HPDE6-E6E7 (cell line): ENCODE measurements at regions not wholly inside any gene's neighbourhood (a gene's known extent, or its start where the extent isn't known, plus 50 kb on each side); places are given as distances from the start of the nearest gene placed in this dataset.
"Not testable (repeated sequence)": the region's sequence is repeated elsewhere in the genome, so short reads cannot be mapped to it uniquely, and the experiment has no call there.

ENCODE experiments used
- DNase-seq: peaks from one replicate; pipeline ENCODE4 v3.0.0; 2011; ENCODE audit warnings: missing footprints; ENCODE audit errors: extremely low spot score

DNA sequence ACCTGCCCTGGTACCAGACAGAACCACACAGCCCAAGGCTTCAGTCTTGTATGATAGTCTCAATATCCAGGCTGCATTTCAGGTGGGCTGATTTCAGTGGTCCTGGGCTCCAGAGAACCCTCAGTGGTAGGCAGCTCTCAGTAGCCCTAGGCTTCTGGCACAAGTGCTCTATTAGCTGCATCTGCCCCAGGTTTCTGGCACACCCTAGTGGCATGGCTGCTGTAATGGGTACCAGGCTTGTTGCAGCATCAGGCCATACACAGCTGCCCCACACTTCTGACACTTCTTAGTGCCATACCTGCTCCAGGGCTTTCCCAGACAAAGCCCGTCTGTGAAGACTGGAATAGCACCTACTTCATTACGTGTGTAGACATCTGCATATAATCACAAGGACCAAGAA lies 1062.2 kb upstream of the EPHA6 start:
- DNase-seq: no peak

DNA sequence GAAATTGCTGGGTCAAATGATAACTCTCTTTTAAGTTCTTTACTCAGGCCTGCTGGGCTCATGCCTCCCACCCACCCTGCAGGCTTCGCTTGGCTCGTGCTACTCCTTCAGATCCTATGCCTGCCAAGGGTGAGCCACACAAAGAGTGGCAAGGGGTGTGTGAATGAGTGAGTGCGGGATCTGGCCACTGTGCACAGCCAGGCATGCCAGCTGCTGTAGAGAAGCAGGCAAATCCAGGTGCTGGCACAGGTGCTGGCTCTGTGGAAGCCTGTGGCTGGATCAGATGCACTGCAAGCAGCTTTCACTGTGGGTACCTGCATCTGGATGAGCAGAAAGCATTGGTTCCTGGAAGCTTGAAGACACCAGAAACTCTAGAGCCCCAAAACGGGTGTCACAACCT lies 1055.7 kb upstream of the EPHA6 start:
- DNase-seq: no peak

DNA sequence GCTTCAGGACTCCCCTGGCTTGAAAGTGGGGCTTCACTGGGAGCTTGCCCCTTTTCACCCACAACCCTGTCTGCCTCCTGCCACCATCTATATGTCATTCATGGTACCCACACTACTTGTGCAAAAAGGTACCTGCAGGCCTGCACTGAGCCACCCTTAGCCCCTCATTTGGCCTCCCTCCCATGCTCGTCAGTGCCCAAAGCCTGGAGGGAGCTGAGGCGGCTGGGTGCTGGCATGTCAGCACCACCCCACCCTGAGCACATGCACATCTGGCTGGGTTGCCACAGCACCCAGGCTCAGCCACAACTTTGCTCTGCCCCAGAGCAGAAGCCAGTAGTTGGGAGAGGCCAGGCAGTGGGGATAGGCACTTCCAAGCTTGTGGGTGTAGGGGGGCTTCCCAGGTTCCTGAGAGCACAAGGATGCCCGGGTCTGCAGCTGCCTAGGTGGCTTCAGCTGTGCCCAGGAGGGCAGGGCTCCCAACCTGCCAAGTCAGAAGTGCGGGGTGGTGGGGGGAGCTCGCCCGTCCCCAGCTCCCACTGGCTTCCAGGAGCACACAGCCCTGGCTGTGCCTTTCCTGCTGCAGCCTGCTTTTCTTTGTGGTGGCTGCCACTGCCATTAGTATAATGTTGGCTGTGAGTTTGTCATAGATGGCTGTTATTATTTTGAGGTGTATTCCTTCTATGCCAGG lies 1054.6 kb upstream of the EPHA6 start:
- no peak for DNase-seq

DNA sequence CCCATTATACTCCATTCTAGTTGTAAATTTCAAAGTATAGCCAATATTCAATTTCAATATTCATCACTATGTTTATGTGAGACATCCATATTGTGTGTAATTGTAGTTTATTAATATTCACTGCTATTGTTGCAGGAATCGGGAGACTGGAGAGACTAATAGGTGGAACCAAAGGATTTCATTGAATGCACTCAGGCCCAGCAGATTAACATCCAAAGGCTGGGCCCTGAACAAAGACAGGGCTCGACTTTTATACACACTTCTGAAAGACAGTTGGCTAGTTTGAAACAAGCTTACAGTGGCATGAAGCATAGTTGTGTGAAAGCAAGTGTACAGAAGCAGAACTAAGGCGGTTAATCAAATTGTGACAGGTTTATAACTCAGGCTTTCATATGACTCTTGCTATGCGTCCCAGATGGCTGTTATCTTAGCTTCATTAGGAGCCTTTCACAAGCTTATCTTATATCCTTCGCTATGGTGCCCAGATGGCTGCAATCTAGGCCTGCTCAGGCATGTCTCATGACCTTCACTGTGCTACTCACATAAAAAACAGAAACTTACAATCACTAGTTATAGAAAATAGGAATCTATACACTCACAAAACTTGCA lies 1038.8 kb upstream of the EPHA6 start:
- DNase-seq: no peak

DNA sequence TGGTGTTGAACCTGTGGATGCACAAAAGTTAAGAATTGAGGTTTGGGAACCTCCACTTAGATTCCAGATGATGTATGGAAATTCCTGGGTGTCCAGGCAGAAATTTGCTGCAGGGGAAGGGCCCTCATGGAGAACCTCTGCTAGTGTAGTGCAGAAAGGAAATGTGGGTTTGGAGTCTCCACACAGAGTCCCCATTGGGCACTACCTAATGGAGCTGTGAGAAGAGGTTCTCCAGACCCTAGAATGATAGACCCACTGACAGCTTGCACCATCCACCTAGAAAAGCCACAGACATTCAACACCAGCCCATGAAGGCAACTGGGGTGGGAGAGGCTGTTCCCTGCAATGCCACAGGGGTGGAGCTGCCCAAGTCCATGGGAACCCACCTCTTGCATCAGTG lies 1032.8 kb upstream of the EPHA6 start:
- no peak for DNase-seq

DNA sequence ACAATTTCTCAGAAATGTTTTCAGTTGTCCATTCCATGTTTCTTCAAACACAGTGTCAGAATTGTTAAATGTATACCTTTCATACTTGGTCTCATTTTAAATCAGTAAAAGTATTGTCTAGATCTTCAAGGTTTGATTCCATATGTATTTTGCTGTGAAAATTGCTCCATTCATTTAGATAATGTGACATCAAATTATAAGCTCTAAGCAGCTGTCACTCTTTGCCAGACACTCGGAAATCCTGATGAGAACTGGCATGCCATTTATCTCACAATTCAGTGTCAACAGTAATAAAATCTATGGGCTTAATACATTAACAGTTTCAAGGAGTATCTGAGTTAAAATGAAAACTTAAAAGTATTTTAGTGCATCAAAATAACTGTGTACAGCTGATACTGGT lies 1025.3 kb upstream of the EPHA6 start:
- DNase-seq: no peak

DNA sequence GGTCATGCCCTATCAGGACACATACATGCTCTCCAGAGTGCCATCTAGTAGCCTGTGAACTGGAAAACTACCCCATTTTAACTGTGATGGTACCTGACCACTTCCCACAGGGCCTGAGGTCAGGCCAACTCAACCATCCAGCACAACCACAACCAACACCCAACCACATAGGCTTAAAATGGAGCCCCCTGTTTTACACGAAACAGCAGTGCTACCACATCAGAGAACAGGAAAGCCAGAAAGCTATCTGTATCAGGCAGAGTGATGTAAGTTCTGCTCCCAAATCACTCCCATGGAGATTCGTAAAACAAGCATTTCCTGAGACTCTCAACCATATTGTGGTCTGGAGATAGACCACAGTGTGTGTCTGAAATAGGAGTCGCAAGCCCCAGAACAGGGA lies 1017.3 kb upstream of the EPHA6 start:
- no peak for DNase-seq

DNA sequence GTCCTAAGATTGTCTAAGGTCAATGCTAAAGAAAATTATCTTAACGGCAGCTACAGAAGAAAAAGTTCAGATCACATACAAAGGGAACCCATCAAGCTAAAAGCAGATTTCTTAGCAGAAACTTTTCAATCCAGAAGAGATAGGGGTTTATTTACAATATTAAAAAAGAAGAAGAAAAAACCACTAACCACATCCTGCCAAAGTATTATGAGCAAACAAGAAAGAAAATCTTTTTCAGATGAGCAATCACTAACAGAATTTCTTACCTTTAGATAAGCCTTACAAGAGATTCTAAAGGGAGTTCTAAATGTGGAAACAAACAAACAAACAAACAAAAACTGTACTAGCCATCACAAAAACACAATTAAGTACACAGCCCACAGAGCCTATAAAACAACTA lies 1015.8 kb upstream of the EPHA6 start:
- no peak for DNase-seq

DNA sequence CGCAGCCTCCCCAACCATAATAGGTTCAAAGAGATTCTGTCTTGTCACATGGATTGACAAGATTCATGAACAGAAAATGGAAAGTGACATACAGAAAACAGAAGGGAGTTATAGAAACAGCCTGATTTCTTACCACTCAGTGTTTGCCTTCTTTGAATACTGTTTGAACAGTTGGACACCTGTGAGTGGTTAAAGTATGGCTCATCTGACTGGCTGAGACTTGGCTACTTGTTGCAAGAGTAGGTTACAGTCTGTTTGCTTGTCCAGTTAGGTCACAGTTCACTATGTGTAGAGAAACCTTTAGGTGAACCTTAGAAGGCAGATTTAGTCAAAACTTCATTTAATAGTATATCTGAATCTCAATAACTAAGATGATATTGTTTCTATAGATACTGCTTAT lies 1003.9 kb upstream of the EPHA6 start:
- DNase-seq: no peak

DNA sequence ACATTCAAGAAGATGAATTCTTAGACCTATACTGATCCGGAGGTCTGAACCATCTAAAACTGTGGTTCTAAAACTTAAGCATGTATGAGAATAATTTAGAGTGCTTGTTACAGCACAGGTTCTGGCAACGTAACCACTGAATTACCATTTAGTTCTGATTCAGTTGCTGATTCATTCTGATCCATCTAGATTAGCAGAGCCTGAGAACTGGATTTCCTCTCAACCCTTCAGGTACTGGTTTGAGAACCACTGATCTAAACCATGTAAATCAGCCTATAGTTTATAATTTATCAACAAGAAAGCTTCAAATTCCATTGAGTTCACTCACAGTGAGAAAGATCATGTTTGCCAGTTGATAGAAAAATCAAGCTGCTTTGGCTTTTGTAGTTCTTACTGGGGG lies 1001.1 kb upstream of the EPHA6 start:
- no peak for DNase-seq

DNA sequence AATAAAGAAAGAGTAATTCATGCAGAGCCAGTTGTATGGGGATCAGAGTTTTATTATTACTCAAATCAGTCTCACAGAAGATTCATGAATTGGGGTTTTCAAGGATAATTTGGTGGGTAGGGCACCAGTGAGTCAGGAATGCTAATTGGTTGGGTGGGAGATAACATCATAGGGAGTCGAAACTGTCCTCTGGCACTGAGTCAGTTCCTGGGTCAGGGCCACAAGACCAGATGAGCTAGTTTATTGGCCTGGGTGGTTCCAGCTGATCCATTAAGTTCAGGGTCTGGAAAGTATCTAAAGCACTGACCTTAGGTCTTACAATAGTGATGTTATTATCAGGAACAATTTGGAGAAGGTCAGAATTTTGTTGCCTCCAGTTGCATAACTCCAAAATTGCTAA lies 998.6 kb upstream of the EPHA6 start:
- no peak for DNase-seq

DNA sequence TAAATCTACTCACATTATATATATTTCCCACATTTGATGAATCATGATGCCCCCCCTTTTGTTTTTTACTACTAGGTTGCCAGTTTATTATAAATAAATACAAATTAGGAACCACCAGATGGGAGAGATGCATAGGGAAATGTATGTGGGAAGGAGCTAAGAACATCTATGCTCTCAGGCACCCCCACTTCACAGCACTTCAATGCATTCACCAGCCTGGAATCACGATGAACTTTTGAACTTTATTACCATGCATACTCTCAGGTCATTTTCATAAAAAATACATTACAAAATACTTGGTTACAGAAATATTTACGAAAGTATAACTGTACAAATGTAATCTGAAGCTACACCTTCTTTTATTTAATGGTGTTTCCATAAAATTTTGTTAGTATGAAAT lies 988.0 kb upstream of the EPHA6 start:
- no peak for DNase-seq

DNA sequence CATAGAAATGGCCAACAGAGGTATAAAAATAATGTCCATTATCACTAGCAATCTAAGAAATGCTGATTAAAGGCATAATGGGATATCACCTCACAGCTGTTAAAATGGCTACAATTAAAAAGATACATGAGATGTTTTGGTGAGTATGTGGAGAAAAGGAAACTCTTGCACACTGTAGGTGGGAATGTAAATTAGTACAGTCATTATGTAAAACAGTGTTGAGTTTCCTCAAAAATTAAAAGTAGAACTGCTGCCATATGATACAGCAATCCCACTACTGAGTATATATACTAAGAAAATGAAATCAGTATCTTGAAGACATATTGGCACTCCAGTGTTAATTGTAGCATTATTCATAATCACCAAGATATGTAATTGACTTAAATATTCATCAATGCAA lies 982.2 kb upstream of the EPHA6 start:
- DNase-seq: no peak

DNA sequence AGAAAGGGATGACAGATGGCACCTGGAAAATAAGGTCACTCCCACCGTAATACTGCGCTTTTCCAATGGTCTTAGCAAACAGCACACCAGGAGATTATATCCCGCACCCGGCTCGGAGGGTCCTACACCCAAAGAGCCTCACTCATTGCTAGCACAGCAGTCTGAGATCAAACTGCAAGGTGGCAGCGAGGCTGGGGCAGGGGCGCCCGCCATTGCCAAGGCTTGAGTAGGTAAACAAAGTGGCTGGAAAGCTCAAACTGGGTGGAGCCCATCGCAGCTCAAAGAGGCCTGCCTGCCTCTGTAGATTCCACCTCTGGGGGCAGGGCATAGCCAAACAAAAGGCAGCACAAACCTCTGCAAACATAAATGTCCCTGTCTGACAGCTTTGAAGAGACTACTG lies 953.8 kb upstream of the EPHA6 start:
- not testable (repeated sequence) for DNase-seq

DNA sequence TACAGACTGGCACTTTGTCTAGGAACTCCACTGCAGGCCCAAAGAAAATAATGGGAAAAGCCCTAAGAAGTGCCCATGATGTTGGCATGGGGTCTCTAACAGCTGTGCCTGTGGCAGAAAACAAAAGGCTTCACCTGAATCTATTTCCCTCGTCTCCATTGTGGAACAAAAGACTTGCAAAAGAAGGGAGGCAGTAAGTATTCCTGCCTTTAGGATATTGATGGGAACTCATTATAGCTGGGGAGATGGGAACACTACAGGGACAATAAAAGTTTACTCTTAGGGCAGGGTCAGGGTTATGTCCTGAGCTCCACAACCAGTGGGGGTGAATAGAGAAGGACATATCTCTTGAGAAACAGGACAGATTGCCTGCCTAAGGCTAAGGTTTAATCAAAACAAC lies 930.6 kb upstream of the EPHA6 start:
- no peak for DNase-seq

DNA sequence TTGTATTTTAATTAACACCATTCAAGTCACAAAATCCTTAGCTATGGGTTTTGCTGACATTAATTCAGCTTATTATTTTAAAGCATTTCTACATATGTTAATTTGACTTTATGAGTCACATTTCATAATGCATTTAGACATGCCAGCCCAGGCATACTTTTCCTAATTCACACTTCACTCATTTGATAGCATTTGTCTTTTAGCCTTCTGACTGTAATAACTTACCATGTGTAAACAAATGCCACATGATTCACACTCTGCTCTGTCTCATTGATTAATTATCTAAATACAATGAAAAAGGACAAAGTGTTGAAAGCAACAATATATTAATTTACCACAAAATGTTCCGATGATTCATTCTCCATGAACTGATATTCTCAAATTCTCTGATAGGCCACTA lies 927.8 kb upstream of the EPHA6 start:
- DNase-seq: no peak

DNA sequence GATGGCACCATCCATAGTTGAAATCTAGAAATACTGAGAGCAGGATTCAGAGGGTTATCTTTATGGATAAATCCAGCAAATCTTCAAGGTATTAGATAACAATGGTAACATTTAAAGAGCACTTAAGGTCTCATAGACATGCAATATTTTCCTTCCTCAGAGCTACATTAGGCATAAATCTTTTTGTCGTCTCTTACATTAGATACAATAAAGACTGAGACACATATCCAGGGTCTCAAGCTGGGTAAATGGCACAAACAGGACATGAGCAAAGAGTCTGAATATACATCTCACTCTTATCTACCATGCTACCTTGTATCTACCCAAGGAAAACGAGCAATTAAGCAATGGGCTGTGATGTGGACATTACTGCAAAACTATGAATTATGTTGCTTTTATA lies 927.3 kb upstream of the EPHA6 start:
- no peak for DNase-seq

DNA sequence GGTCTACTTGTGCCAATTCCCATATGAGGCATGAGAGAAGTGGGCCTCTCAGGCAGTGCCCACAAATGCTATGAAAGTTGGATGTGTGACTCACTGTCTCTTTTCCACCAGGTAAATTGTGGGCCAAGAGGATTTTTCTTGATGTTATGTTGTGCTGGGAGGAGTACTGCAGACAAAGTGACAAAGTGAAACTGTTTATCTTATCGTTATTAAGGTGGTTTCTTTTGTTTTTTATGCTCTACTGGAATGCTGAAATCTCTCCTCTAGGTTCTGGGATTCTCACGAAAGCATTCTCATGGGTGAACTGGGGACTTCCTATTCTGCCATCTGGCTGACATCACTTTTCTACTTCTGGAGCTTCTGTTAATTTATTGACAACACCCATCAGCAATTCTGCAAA lies 919.6 kb upstream of the EPHA6 start:
- no peak for DNase-seq

DNA sequence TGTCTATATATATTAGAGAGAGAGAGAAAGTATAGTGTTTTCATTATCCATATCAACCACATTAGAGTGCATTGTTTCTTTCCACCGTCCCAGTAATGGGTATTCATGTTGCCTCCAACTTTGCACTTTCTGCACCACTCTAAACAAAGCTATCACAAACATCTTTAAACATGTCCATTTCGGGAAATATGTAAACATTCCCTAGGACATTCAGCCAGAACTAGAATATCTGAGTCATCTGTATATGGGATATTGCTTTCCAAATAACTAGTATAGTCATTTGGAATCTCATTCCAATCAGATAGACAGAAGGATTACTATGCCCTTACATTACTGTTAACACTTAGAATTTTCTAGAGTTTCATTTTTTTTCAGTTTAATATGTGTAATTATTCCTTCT lies 914.9 kb upstream of the EPHA6 start:
- no peak for DNase-seq

DNA sequence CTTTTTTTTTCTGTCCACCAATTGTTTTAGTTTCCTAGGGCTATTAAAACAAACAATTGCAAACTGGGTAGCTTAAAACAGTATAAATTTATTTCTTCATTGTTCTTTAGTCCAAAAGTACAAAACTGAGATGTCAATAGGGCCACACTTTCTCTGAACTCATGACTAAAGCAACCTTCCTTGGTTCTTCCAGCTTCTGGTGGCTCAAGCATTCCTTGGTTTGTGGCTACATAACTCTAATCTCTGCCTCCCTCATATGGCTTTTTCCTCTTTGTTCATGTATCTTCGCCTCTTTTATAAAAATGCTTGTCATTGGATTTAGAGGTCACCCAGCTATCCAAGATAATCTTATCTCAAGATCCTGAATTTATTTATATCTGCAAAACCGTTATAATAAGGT lies 914.5 kb upstream of the EPHA6 start:
- DNase-seq: no peak

DNA sequence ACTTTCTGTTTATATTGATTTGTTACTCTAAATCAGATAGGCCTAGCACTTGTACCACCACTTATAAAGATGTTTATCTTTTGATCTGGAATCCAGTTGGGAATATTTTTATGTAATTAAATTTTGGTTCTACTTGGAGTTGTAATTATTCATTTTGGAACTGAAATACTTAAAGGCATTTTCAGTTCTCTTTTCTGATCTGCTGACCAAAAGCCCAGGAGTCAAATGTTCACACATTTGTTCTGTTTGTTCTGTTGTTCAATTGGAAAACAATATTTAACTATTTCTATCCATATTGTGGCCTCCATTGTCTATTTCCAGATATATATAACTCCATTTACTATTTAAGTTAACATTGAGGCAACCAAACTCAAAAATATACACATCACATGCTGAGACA lies 912.4 kb upstream of the EPHA6 start:
- DNase-seq: no peak

DNA sequence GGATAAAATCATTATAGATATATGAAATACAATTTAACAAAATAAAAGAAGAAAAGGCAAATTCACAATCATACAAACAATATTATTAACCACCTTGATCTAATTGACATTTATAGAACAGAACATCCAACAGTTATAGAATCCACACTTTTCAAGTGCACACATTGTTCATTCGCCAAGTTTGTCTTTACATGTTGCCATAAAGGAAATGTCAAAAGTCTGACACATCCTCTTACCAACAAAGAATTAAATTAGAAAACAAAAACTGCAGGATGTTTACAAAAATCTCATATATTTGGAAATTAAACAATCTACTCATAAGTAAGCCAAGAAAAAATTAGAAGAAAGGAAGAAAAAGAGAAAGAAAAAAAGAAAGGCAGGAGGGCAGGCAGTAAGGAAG lies 909.2 kb upstream of the EPHA6 start:
- DNase-seq: no peak

DNA sequence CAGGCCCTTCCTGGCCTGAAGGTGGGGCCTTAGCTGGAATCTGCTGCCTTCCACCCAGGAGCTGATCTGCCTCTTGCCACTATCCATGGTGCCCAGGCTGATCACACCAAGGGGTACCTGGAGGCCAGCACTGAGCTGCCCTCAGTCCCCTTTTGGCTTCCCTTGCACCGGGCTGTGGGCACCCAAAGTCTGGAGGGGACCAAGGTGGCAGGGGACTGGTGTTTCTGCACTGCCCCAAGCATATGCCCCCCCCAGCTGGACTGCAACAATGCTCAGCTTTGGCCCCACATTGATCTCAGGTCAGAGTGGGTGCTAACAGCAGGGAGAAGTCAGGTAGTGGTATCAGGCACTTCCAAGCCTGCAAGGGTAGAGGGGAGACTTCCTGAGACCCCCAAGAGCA lies 902.6 kb upstream of the EPHA6 start:
- DNase-seq: no peak
